K562 (cell line): ENCODE measurements at regions not wholly inside any gene's neighbourhood (a gene's known extent, or its start where the extent isn't known, plus 50 kb on each side); places are given as distances from the start of the nearest gene placed in this dataset.

ENCODE experiments used
- ATAC-seq: fragments of 200-7000 bp; cut with Tn5 transposase; 3 replicates; pipeline ENCODE4 v1.9.1; 2020; ENCODE audit warnings: moderate library complexity
- BruUV-seq: library from RNA; stranded (reverse); fragments of 400-500 nt; replicated peaks from 2 replicates; lab custom pipeline; 2021; lab: Mats Ljungman, UMichigan
- CTCF ChIA-PET: fragments of 300-600 bp; formaldehyde crosslinking; extraction: SDS; loops from one replicate; lab custom pipeline; 2021; ENCODE audit warnings: low intra/inter-chr PET ratio; lab: Yijun Ruan, JAX
- POLR2A ChIA-PET: fragments of 300-600, 350-650 bp; sonication (Branson Sonifier 250); formaldehyde crosslinking; extraction: SDS; loops from one replicate; lab custom pipeline; 2021; ENCODE audit warnings: antibody characterized with exemption, inconsistent platforms; lab: Yijun Ruan, JAX
- DNase-seq, 4 experiments: peaks; one replicate each; pipeline versions ENCODE4 v3.0.0 to v3.0.0-alpha.2; 2011 to 2018; ENCODE audit warnings: low spot score in 3 of 4, mixed read lengths in 3 of 4; ENCODE audit errors: extremely low read depth in 1 of 4
- FAIRE-seq: peaks from 2 replicates; lab custom pipeline; 2011; peaks lifted over from hg19 to GRCh38; lab: Jason Lieb, UNC
- H2AFZ ChIP-seq: 2 replicates; pipeline ENCODE4 v1.6.0; 2011; ENCODE audit warnings: low read depth, low read length, control low read depth, inconsistent platforms
- H3K27ac ChIP-seq: fragments of 200-600 bp; 3 replicates; pipeline ENCODE4 v1.8.0; 2011; ENCODE audit warnings: low read depth, mild to moderate bottlenecking, control low read depth, inconsistent platforms, low read length, moderate library complexity, mixed read lengths; ENCODE audit errors: extremely low read depth
- H3K27me3 ChIP-seq, 2 experiments: fragments of 300-600 bp in 1 of 2; 2 replicates in 1 of 2; 3 replicates in 1 of 2; pipeline versions ENCODE4 v1.6.0 to v1.8.0; 2011; ENCODE audit warnings: inconsistent platforms in 2 of 2, low read length in 2 of 2, mild to moderate bottlenecking in 1 of 2, mixed read lengths in 1 of 2, moderate library complexity in 1 of 2; ENCODE audit not compliant: control insufficient read depth in 2 of 2, insufficient read depth in 2 of 2
- H3K36me3 ChIP-seq: fragments of 300-600 bp; 3 replicates; pipeline ENCODE4 v1.8.0; 2011; ENCODE audit warnings: mild to moderate bottlenecking, low read length, inconsistent platforms; ENCODE audit not compliant: control insufficient read depth, insufficient read depth
- H3K4me1 ChIP-seq, 2 experiments: fragments of 200-600 bp in 1 of 2; replicated peaks in 1 of 2; 2 replicates in 1 of 2; 3 replicates in 1 of 2; pipeline versions ENCODE4 v1.5.1 to v1.8.0; 2011; ENCODE audit warnings: inconsistent platforms in 2 of 2, low read length in 2 of 2, mild to moderate bottlenecking in 1 of 2, mixed read lengths in 1 of 2, moderate library complexity in 1 of 2; ENCODE audit not compliant: control insufficient read depth in 2 of 2, insufficient read depth in 2 of 2
- H3K4me2 ChIP-seq: 2 replicates; pipeline ENCODE4 v1.6.1; 2011; ENCODE audit warnings: low read length, control low read depth, inconsistent platforms, mixed read lengths; ENCODE audit not compliant: insufficient read depth
- H3K4me3 ChIP-seq: fragments of 200-600 bp; sonication (generic), shearing (Covaris generic); 2 replicates; pipeline ENCODE4 v1.5.1; 2016; ENCODE audit warnings: control low read depth, inconsistent platforms
- H3K79me2 ChIP-seq: fragments of 200-600 bp; 3 replicates; pipeline ENCODE4 v1.8.0; 2011; ENCODE audit warnings: low read length, inconsistent platforms; ENCODE audit not compliant: control insufficient read depth, insufficient read depth
- H3K9ac ChIP-seq, 2 experiments: 2 replicates each; pipeline versions ENCODE4 v1.6.0 to v1.6.1; 2011; ENCODE audit warnings: low read depth in 2 of 2, low read length in 2 of 2, control low read depth in 1 of 2, inconsistent platforms in 1 of 2, mild to moderate bottlenecking in 1 of 2, mixed read lengths in 1 of 2; ENCODE audit not compliant: insufficient read depth in 1 of 2
- H3K9me1 ChIP-seq: one replicate; pipeline ENCODE4 v1.6.0; 2011; ENCODE audit warnings: inconsistent platforms, mild to moderate bottlenecking, low read length, moderate library complexity; ENCODE audit not compliant: control insufficient read depth, insufficient read depth
- H3K9me3 ChIP-seq: replicated peaks from 2 replicates; pipeline ENCODE4 v1.5.1; 2011; ENCODE audit warnings: low read depth, low read length, inconsistent platforms; ENCODE audit not compliant: control insufficient read depth, insufficient read depth
- H4K20me1 ChIP-seq: replicated peaks from 2 replicates; pipeline ENCODE4 v1.6.1; 2011; ENCODE audit warnings: low read length, inconsistent platforms, mixed read lengths; ENCODE audit not compliant: control insufficient read depth, insufficient read depth
- CBX1 ChIP-seq: sonication (generic); IDR thresholded peaks from 2 replicates; pipeline ENCODE4 v1.6.1; 2016; ENCODE audit warnings: antibody characterized with exemption, low read depth, mild to moderate bottlenecking
- ETV5 ChIP-seq: sonication (generic); formaldehyde crosslinking; IDR thresholded peaks from 2 replicates; pipeline ENCODE4 v1.4.0; 2020; ENCODE audit warnings: low read depth, mild to moderate bottlenecking, missing genetic modification reagents
- GATAD2B ChIP-seq: fragments of 450-650 bp; IDR thresholded peaks from 2 replicates; pipeline ENCODE4 v1.6.1; 2017; ENCODE audit warnings: mild to moderate bottlenecking, borderline replicate concordance
- HMGN3 ChIP-seq: IDR thresholded peaks from 2 replicates; pipeline ENCODE4 v1.6.1; 2011; ENCODE audit warnings: borderline replicate concordance, low read depth, mild to moderate bottlenecking, mixed read lengths, low read length; ENCODE audit not compliant: insufficient read length; ENCODE audit errors: extremely low read depth
- NR2C2 ChIP-seq, 2 experiments: fragments of 200-800 bp in 1 of 2; sonication (Bioruptor generic) in 1 of 2; sonication (generic) in 1 of 2; formaldehyde crosslinking in 1 of 2; IDR thresholded peaks; 2 replicates each; pipeline versions ENCODE4 v1.6.1 to v1.8.0; 2016 to 2022; ENCODE audit warnings: mild to moderate bottlenecking in 1 of 2, missing compliant biosample characterization in 1 of 2, missing genetic modification characterization in 1 of 2, missing genetic modification reagents in 1 of 2
- PYGO2 ChIP-seq: fragments of 450-650 bp; IDR thresholded peaks from 2 replicates; pipeline ENCODE4 v1.6.1; 2016; ENCODE audit warnings: mild to moderate bottlenecking, missing genetic modification characterization, moderate library complexity, missing compliant biosample characterization
- SAFB2 ChIP-seq: fragments of 200-400 bp; formaldehyde crosslinking; IDR thresholded peaks from 2 replicates; pipeline ENCODE4 v1.6.1; 2018; ENCODE audit warnings: borderline replicate concordance, low read length, low read depth, moderate library complexity; ENCODE audit not compliant: severe bottlenecking
- TEAD4 ChIP-seq, 2 experiments: sonication (generic) in 1 of 2; formaldehyde crosslinking in 1 of 2; IDR thresholded peaks; 2 replicates each; pipeline versions ENCODE4 v1.6.1 to v1.8.0; 2012 to 2022; ENCODE audit warnings: borderline replicate concordance in 1 of 2, inconsistent platforms in 1 of 2, low read length in 1 of 2, mild to moderate bottlenecking in 1 of 2, missing genetic modification reagents in 1 of 2
- ZFP30 ChIP-seq: fragments of 250-450 bp; sonication (Bioruptor Pico); IDR thresholded peaks from 2 replicates; pipeline ENCODE4 v1.8.0; 2022; ENCODE audit warnings: moderate library complexity, mild to moderate bottlenecking, inconsistent platforms, borderline replicate concordance
- ZNF253 ChIP-seq: fragments of 250-450 bp; sonication (Bioruptor Pico); conservative IDR thresholded peaks from 2 replicates; pipeline ENCODE4 v1.6.1; 2021; ENCODE audit warnings: mild to moderate bottlenecking
- WGBS: fragments of 100-300 bp; shearing (Covaris generic); methylation state at CpG from one replicate; pipeline ENCODE4 v1.1.6; 2016; ENCODE audit warnings: low coverage, mixed read lengths; ENCODE audit not compliant: insufficient coverage; ENCODE audit errors: missing lambda C conversion rate; 5-methylcytosine and 5-hydroxymethylcytosine counted together
- in situ Hi-C: fragments of 300-500 bp; cut with MboI; formaldehyde crosslinking; loops from 4 replicates; pipeline ENCODE4 v1.15.0; 2018; ENCODE audit warnings: inconsistent platforms, mixed read lengths
- intact Hi-C: fragments of 100-400 bp; cut with micrococcal nuclease; formaldehyde crosslinking; loops from 2 replicates; pipeline ENCODE4 v1.14.2; 2022
- TF ChIP-seq, protein P1 (sequence below): sonication (generic); formaldehyde crosslinking; IDR thresholded peaks from 2 replicates; pipeline ENCODE4 v1.4.0; 2020; ENCODE audit warnings: mild to moderate bottlenecking, missing genetic modification reagents
- TF ChIP-seq, protein P2 (sequence below), 2 experiments: fragments of 150-350 bp in 1 of 2; IDR thresholded peaks; 2 replicates each; pipeline ENCODE4 v1.6.1; 2012 to 2016; ENCODE audit warnings: low read depth in 2 of 2, low read length in 2 of 2, mild to moderate bottlenecking in 1 of 2, moderate library complexity in 1 of 2
- TF ChIP-seq, protein P3 (sequence below): fragments of 250-450 bp; sonication (Bioruptor Pico); IDR thresholded peaks from 2 replicates; pipeline ENCODE4 v1.5.0; 2020; ENCODE audit warnings: mild to moderate bottlenecking, borderline replicate concordance

DNA sequence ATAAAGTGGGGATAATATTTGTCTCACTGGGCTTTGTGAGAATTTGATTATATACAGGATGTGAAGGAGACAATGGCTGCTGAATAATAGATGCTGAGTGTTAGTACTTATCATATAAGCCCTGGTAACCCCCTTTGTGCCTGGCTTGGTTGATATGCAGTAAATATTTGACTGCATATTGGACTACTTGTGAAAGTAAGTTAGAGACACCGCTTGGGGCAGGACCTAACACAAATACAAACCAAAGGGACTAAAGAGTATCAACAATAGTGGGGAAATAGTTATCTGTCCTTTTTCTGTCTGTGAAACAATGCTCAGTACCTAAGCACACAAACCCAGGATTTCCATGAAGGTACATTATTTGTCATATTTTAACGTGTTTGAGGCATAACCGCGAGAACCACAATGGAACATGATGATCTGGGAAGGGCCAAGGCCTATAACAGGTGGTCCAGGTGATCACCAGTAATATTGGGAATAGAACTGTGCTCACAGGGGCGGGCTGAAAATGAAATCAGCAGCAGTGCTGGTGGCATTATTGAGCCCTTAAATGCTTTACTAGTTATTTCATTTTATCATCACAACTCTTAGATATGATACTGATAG, 138.2 kb upstream of the SMARCA2 start:
- no peak for DNase-seq
- CTCF ChIA-PET = no interaction called here
- no peak for ATAC-seq
- BruUV-seq = no TSS peak
- Histone ChIP-seq H3K4me1 (no peaks in the 10 kb centered on the region), H2AFZ (no peak overlapping the region), H3K36me3 (no peaks in the 10 kb centered on the region), H3K9ac (no peak overlapping the region), H3K4me2 (no peak overlapping the region), H3K79me2 (no peaks in the 10 kb centered on the region), H3K27me3 (no peaks in the 10 kb centered on the region), H3K9me1 (no peaks in the 10 kb centered on the region), H3K27ac (no peak overlapping the region), H4K20me1 (no peaks in the 10 kb centered on the region), H3K9me3 (no peaks in the 10 kb centered on the region), H3K4me3 (no peak overlapping the region)
- intact Hi-C loops = loop anchor here (10.0 kb wide), 1 partner anchor 992 kb away; no protein-coding TSS in a partner anchor
- WGBS = 0% methylated on average over 5 of the region's 5 CpGs
- in situ Hi-C loops = no loop called here
- no peak for FAIRE-seq
- POLR2A ChIA-PET = no interaction called here
- TF ChIP-seq, protein P1, sequence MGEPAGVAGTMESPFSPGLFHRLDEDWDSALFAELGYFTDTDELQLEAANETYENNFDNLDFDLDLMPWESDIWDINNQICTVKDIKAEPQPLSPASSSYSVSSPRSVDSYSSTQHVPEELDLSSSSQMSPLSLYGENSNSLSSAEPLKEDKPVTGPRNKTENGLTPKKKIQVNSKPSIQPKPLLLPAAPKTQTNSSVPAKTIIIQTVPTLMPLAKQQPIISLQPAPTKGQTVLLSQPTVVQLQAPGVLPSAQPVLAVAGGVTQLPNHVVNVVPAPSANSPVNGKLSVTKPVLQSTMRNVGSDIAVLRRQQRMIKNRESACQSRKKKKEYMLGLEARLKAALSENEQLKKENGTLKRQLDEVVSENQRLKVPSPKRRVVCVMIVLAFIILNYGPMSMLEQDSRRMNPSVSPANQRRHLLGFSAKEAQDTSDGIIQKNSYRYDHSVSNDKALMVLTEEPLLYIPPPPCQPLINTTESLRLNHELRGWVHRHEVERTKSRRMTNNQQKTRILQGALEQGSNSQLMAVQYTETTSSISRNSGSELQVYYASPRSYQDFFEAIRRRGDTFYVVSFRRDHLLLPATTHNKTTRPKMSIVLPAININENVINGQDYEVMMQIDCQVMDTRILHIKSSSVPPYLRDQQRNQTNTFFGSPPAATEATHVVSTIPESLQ = no peak
- TF ChIP-seq NR2C2 (CRISPR knock-in tag; IDR thresholded peaks at IDR 0.05) (no peak), NR2C2 (tag; IDR thresholded peaks at IDR 0.05) (no peak), SAFB2 (no peak), ZFP30 (no peak), ZNF253 (no peak), GATAD2B (no peak), HMGN3 (no peak), PYGO2 (tag) (no peak), CBX1 (no peak), ETV5 (CRISPR knock-in tag) (no peak), TEAD4 (IDR thresholded peaks at IDR 0.05; ENCODE audit: low read length) (no peak), TEAD4 (CRISPR knock-in tag; IDR thresholded peaks at IDR 0.05; ENCODE audit: borderline replicate concordance) (no peak)
- TF ChIP-seq, protein P2, sequence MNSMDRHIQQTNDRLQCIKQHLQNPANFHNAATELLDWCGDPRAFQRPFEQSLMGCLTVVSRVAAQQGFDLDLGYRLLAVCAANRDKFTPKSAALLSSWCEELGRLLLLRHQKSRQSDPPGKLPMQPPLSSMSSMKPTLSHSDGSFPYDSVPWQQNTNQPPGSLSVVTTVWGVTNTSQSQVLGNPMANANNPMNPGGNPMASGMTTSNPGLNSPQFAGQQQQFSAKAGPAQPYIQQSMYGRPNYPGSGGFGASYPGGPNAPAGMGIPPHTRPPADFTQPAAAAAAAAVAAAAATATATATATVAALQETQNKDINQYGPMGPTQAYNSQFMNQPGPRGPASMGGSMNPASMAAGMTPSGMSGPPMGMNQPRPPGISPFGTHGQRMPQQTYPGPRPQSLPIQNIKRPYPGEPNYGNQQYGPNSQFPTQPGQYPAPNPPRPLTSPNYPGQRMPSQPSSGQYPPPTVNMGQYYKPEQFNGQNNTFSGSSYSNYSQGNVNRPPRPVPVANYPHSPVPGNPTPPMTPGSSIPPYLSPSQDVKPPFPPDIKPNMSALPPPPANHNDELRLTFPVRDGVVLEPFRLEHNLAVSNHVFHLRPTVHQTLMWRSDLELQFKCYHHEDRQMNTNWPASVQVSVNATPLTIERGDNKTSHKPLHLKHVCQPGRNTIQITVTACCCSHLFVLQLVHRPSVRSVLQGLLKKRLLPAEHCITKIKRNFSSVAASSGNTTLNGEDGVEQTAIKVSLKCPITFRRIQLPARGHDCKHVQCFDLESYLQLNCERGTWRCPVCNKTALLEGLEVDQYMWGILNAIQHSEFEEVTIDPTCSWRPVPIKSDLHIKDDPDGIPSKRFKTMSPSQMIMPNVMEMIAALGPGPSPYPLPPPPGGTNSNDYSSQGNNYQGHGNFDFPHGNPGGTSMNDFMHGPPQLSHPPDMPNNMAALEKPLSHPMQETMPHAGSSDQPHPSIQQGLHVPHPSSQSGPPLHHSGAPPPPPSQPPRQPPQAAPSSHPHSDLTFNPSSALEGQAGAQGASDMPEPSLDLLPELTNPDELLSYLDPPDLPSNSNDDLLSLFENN (IDR thresholded peaks at IDR 0.05; ENCODE audit: low read depth in 2 of 2, low read length in 2 of 2) = no peak
- TF ChIP-seq, protein P3, sequence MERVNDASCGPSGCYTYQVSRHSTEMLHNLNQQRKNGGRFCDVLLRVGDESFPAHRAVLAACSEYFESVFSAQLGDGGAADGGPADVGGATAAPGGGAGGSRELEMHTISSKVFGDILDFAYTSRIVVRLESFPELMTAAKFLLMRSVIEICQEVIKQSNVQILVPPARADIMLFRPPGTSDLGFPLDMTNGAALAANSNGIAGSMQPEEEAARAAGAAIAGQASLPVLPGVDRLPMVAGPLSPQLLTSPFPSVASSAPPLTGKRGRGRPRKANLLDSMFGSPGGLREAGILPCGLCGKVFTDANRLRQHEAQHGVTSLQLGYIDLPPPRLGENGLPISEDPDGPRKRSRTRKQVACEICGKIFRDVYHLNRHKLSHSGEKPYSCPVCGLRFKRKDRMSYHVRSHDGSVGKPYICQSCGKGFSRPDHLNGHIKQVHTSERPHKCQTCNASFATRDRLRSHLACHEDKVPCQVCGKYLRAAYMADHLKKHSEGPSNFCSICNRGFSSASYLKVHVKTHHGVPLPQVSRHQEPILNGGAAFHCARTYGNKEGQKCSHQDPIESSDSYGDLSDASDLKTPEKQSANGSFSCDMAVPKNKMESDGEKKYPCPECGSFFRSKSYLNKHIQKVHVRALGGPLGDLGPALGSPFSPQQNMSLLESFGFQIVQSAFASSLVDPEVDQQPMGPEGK (CRISPR knock-in tag) = no peak
